Thoracic aorta (tissue), 2 donors: ENCODE measurements at regions not wholly inside any gene's neighbourhood (a gene's known extent, or its start where the extent isn't known, plus 50 kb on each side); places are given as distances from the start of the nearest gene placed in this dataset.

ENCODE experiments used
- ATAC-seq: fragments of 150-250 bp; one replicate; pipeline ENCODE4 v1.8.0; 2017; ENCODE audit warnings: low read depth; ENCODE audit not compliant: insufficient number of reproducible peaks, low FRiP score
- DNase-seq: peaks from one replicate; pipeline ENCODE4 v3.0.0-alpha.2; 2020; ENCODE audit warnings: low spot score
- H3K27ac ChIP-seq, 2 donors: fragments of 200-600 bp; sonication (generic); 1 replicate in 1 of 2; 2 replicates in 1 of 2; pipeline ENCODE4 v1.5.1; 2016; ENCODE audit warnings: mild to moderate bottlenecking in 2 of 2, moderate library complexity in 2 of 2
- H3K27me3 ChIP-seq: fragments of 200-600 bp; sonication (generic); replicated peaks from 2 replicates; pipeline ENCODE4 v1.6.0; 2016; ENCODE audit warnings: mild to moderate bottlenecking; ENCODE audit not compliant: insufficient read depth
- H3K36me3 ChIP-seq: fragments of 200-600 bp; sonication (generic); one replicate; pipeline ENCODE4 v1.5.1; 2016
- H3K4me1 ChIP-seq, 2 donors: fragments of 200-600 bp; sonication (generic); 1 replicate in 1 of 2; 2 replicates in 1 of 2; pipeline versions ENCODE4 v1.5.1 to v1.6.0; 2016; ENCODE audit warnings: low read depth in 2 of 2, mild to moderate bottlenecking in 1 of 2; ENCODE audit not compliant: control insufficient read depth in 1 of 2
- H3K4me3 ChIP-seq: fragments of 200-600 bp; sonication (generic); 2 replicates; pipeline ENCODE4 v1.5.1; 2016; ENCODE audit warnings: mild to moderate bottlenecking
- H3K9me3 ChIP-seq: fragments of 200-600 bp; sonication (generic); 2 replicates; pipeline ENCODE4 v1.5.1; 2016
- TF ChIP-seq, protein P1 (sequence below): fragments of 200-600 bp; sonication (generic); IDR thresholded peaks from one replicate; pipeline ENCODE4 v1.5.1; 2019; ENCODE audit warnings: antibody characterized with exemption

DNA sequence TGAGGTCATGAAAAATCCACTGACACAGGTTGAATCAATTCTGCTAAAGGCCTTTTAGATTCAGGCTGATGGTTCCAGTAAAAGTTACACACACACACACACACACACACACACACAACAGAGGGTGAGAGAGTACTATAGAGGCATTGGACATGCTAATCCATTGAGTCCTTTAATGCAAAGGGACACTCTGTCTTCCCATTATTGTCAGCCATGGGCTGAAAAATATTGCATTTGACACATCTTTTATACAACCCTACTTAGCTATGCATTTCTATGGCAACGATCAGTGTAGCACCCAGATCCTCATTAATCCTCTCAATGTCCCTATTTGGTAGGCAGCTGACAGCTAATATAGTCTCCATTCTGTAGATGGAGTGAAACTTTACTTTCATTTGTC lies 440.8 kb upstream of the RGPD4 start:
- TF ChIP-seq, protein P1, sequence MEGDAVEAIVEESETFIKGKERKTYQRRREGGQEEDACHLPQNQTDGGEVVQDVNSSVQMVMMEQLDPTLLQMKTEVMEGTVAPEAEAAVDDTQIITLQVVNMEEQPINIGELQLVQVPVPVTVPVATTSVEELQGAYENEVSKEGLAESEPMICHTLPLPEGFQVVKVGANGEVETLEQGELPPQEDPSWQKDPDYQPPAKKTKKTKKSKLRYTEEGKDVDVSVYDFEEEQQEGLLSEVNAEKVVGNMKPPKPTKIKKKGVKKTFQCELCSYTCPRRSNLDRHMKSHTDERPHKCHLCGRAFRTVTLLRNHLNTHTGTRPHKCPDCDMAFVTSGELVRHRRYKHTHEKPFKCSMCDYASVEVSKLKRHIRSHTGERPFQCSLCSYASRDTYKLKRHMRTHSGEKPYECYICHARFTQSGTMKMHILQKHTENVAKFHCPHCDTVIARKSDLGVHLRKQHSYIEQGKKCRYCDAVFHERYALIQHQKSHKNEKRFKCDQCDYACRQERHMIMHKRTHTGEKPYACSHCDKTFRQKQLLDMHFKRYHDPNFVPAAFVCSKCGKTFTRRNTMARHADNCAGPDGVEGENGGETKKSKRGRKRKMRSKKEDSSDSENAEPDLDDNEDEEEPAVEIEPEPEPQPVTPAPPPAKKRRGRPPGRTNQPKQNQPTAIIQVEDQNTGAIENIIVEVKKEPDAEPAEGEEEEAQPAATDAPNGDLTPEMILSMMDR: no peak
- no peaks in the 10 kb centered on the region for H3K27me3 ChIP-seq
- no peak for ATAC-seq
- DNase-seq: no peak
- no peak overlapping the region for H3K4me3 ChIP-seq
- H3K36me3 ChIP-seq: no peaks in the 10 kb centered on the region
- H3K9me3 ChIP-seq: no peaks in the 10 kb centered on the region
- no peaks in the 10 kb centered on the region for H3K4me1 ChIP-seq
- H3K27ac ChIP-seq: no peak overlapping the region

DNA sequence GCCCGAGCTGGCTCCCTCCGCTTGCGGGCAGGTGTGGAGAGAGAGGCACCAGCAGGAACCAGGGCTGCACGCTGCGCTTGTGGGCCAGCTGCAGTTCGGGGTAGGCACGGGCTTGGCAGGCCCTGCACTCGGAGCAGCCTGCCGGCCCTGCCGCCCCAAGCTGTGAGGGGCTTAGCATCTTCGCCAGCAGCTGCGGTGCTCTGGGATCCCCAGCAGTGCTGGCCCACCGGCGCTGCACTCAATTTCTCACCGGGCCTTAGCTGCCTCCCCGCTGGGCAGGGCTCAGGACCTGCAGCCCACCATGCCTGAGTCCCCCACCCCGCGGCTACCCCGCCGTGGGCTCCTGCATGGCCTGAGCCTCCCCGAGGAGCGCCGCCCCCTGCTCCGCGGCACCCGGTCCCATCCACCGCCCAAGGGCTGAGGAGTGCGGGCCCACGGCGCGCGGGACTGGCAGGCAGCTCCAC lies 434.4 kb upstream of the RGPD4 start:
- no peak overlapping the region for H3K27ac ChIP-seq
- DNase-seq (no peak), ATAC-seq (no peak)
- TF ChIP-seq, protein P1: no peak
- H3K36me3 ChIP-seq: no peaks in the 10 kb centered on the region
- H3K27me3 ChIP-seq: no peaks in the 10 kb centered on the region
- no peaks in the 10 kb centered on the region for H3K9me3 ChIP-seq
- no peak overlapping the region for H3K4me3 ChIP-seq
- no peaks in the 10 kb centered on the region for H3K4me1 ChIP-seq

DNA sequence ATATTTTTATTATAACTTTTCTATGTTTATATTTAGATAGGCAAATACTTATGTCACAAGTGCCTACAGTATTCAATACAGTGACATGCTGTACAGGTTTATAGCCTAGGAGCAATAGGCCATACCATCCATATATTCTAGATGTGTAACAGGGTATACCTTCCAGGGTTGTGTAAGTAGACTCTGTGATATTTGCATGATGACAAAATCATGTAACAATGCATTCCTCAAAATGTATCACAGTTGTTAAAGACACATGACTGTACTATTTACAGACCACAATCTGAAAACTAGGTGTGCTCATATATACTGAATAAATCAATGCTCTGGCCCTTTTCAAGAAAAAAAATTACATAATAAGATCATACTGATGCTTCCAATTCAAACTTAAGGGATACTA lies 433.2 kb upstream of the RGPD4 start:
- H3K4me1 ChIP-seq: no peaks in the 10 kb centered on the region

DNA sequence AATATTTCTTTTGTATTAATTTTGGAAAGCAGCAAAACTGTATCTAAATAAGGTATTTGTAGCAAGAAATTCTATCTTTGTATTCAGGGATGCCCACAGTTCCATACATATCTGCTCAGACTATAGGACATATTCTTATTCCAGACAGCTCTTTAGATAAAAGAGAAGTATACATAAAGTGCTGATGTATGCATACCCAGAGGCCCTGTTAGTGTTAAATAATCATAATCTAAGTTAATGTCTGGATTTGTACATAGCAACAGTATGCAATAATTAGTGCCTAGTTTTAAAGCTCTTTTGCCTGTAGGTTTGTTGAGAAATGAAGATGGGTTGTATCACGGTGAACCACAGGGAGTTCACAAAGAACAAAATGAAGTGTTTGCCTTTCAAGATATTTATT lies 428.0 kb upstream of the RGPD4 start:
- TF ChIP-seq, protein P1: no peak
- H3K27ac ChIP-seq: no peak overlapping the region
- ATAC-seq (no peak), DNase-seq (no peak)
- no peaks in the 10 kb centered on the region for H3K36me3 ChIP-seq
- no peaks in the 10 kb centered on the region for H3K27me3 ChIP-seq
- no peak overlapping the region for H3K4me3 ChIP-seq
- H3K9me3 ChIP-seq: no peaks in the 10 kb centered on the region
- no peaks in the 10 kb centered on the region for H3K4me1 ChIP-seq

More for the DNA sequence above, 433.2 kb upstream of the RGPD4 start:
- no peak for DNase-seq
- TF ChIP-seq, protein P1: no peak
- Histone ChIP-seq H3K27ac (no peak overlapping the region), H3K4me3 (no peak overlapping the region), H3K36me3 (no peaks in the 10 kb centered on the region), H3K9me3 (no peaks in the 10 kb centered on the region), H3K27me3 (no peaks in the 10 kb centered on the region)
- ATAC-seq: no peak

DNA sequence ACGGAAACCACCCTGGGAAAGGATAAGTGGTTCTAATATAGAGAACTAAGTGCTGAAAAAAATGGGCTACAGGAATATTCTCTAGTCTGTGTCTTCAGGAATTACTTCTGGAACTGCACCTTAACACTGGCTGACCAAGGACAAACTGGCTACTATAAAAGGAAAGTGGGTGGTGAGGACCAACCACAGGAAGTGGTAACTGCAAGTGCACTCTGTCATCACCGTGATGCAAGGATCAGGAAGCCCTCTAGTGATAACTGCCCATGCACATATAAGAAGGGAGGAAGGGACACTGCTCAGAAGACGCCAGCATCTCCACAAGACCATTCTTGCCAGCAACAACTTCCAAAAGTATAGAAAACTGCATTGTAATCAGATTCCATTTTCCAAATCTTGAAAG lies 424.4 kb upstream of the RGPD4 start:
- H3K4me3 ChIP-seq: no peak overlapping the region
- no peak overlapping the region for H3K27ac ChIP-seq
- no peaks in the 10 kb centered on the region for H3K36me3 ChIP-seq
- H3K27me3 ChIP-seq: no peaks in the 10 kb centered on the region
- no peak for ATAC-seq
- no peaks in the 10 kb centered on the region for H3K9me3 ChIP-seq
- TF ChIP-seq, protein P1: no peak
- H3K4me1 ChIP-seq: no peaks in the 10 kb centered on the region
- DNase-seq: no peak
